ENCODE measurements at regions not wholly inside any gene's neighbourhood (a gene's known extent, or its start where the extent isn't known, plus 50 kb on each side); places are given as distances from the start of the nearest gene placed in this dataset.

- TF ChIP-seq CTCF (IDR thresholded peaks at IDR 0.05) (no peak), POLR2A (IDR thresholded peaks at IDR 0.05) (no peak)
These were observed 245.5 kb downstream of the MRPL39 start for GRCh38 chr21:25361765-25362164.
